ENCODE measurements at regions not wholly inside any gene's neighbourhood (a gene's known extent, or its start where the extent isn't known, plus 50 kb on each side); places are given as distances from the start of the nearest gene placed in this dataset.
"Not testable (repeated sequence)": the region's sequence is repeated elsewhere in the genome, so short reads cannot be mapped to it uniquely, and the experiment has no call there.

- POLR2A ChIA-PET, result no interaction called here
- H3K36me3 Mint-ChIP-seq (ENCODE audit: low read depth), result no peaks in the 10 kb centered on the region
- CTCF ChIA-PET, result no interaction called here
- intact Hi-C loops (cut with DNase I, micrococcal nuclease), result loop anchor here in 1 of 2 experiments (10.0 kb wide), 1 partner anchor 60 kb away; no protein-coding TSS in a partner anchor
- peaks cover 3% of the 10 kb centered on the region for H3K9me3 Mint-ChIP-seq (ENCODE audit: low read depth)
- no peaks in the 10 kb centered on the region for H3K27me3 Mint-ChIP-seq
- no peak overlapping the region for H3K4me3 Mint-ChIP-seq
- no peaks in the 10 kb centered on the region for H3K4me1 Mint-ChIP-seq
- ATAC-seq (no peak), DNase-seq (no peak)
- H3K27ac Mint-ChIP-seq, result no peak overlapping the region
Measured at GRCh38 chr3:96434651-96435050, 379.7 kb upstream of the EPHA6 start.

- intact Hi-C loops (cut with DNase I, micrococcal nuclease), result no loop called here
- Mint-ChIP-seq H3K36me3 (ENCODE audit: low read depth) (no peaks in the 10 kb centered on the region), H3K4me1 (no peaks in the 10 kb centered on the region), H3K27ac (no peak overlapping the region), H3K9me3 (ENCODE audit: low read depth) (peaks cover 2% of the 10 kb centered on the region), H3K27me3 (no peaks in the 10 kb centered on the region), H3K4me3 (no peak overlapping the region)
- ChIA-PET CTCF (no interaction called here), POLR2A (no interaction called here)
- no peak for DNase-seq
- no peak for ATAC-seq
Measured at GRCh38 chr3:96449346-96449745, 365.0 kb upstream of the EPHA6 start.

GRCh38 chr3:96449803-96450202 lies 364.6 kb upstream of the EPHA6 start:
- DNase-seq (no peak), ATAC-seq (no peak)
- Mint-ChIP-seq H3K9me3 (ENCODE audit: low read depth) (peaks cover 2% of the 10 kb centered on the region), H3K36me3 (ENCODE audit: low read depth) (no peaks in the 10 kb centered on the region), H3K27ac (no peak overlapping the region), H3K27me3 (no peaks in the 10 kb centered on the region), H3K4me1 (no peaks in the 10 kb centered on the region), H3K4me3 (no peak overlapping the region)
- intact Hi-C loops (cut with DNase I, micrococcal nuclease), result no loop called here
- CTCF ChIA-PET, result no interaction called here
- POLR2A ChIA-PET, result no interaction called here

DNA sequence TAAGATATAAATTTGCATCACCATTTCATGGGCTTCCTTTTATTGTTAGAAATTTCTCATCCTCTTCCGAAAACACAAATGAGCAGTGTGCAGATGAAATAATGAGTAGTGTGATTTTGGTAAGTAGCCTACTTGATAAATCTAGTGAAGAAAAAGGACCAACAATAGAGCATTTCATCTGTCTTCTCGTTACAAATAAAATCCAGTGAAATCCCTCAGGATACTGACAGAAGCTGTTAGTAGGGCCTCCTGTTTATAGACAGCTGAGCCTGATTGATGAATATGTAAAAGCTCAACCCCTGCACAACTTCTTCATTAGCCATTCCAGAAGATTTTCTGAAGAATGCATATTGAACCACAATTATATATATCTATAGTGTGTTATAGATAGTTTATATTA lies 363.7 kb upstream of the EPHA6 start:
- no peaks in the 10 kb centered on the region for H3K27me3 Mint-ChIP-seq
- ChIA-PET POLR2A (no interaction called here), CTCF (no interaction called here)
- ATAC-seq (no peak), DNase-seq (no peak)
- no peak overlapping the region for H3K4me3 Mint-ChIP-seq
- intact Hi-C loops (cut with DNase I, micrococcal nuclease), result no loop called here
- no peak overlapping the region for H3K27ac Mint-ChIP-seq
- no peaks in the 10 kb centered on the region for H3K4me1 Mint-ChIP-seq
- H3K9me3 Mint-ChIP-seq (ENCODE audit: low read depth), result peaks cover 2% of the 10 kb centered on the region
- no peaks in the 10 kb centered on the region for H3K36me3 Mint-ChIP-seq (ENCODE audit: low read depth)

GRCh38 chr3:96465521-96465920 lies 348.9 kb upstream of the EPHA6 start:
- intact Hi-C loops (cut with DNase I, micrococcal nuclease), result no loop called here
- peaks cover 2% of the 10 kb centered on the region for H3K9me3 Mint-ChIP-seq (ENCODE audit: low read depth)
- CTCF ChIA-PET, result interaction anchor here (0.6 kb wide), 1 partner anchor 1098 kb away, joined by 4 read pairs; no protein-coding TSS in a partner anchor
- H3K27ac Mint-ChIP-seq, result no peak overlapping the region
- no peaks in the 10 kb centered on the region for H3K27me3 Mint-ChIP-seq
- DNase-seq, result no peak
- no peaks in the 10 kb centered on the region for H3K4me1 Mint-ChIP-seq
- no peaks in the 10 kb centered on the region for H3K36me3 Mint-ChIP-seq (ENCODE audit: low read depth)
- POLR2A ChIA-PET, result no interaction called here
- no peak overlapping the region for H3K4me3 Mint-ChIP-seq
- ATAC-seq, result no peak

GRCh38 chr3:96466441-96466840 lies 348.0 kb upstream of the EPHA6 start:
- H3K27me3 Mint-ChIP-seq, result no peaks in the 10 kb centered on the region
- no peaks in the 10 kb centered on the region for H3K4me1 Mint-ChIP-seq
- H3K9me3 Mint-ChIP-seq (ENCODE audit: low read depth), result peaks cover 2% of the 10 kb centered on the region
- DNase-seq (no peak), ATAC-seq (no peak)
- no peak overlapping the region for H3K27ac Mint-ChIP-seq
- H3K4me3 Mint-ChIP-seq, result no peak overlapping the region
- POLR2A ChIA-PET, result no interaction called here
- CTCF ChIA-PET, result interaction anchor here (0.7 kb wide), 1 partner anchor 24 kb away, joined by 3 read pairs; no protein-coding TSS in a partner anchor
- no peaks in the 10 kb centered on the region for H3K36me3 Mint-ChIP-seq (ENCODE audit: low read depth)
- intact Hi-C loops (cut with DNase I, micrococcal nuclease), result no loop called here

- no peak overlapping the region for H3K27ac Mint-ChIP-seq
- POLR2A ChIA-PET, result no interaction called here
- H3K4me1 Mint-ChIP-seq, result no peaks in the 10 kb centered on the region
- H3K9me3 Mint-ChIP-seq (ENCODE audit: low read depth), result peaks cover 2% of the 10 kb centered on the region
- CTCF ChIA-PET, result no interaction called here
- no peaks in the 10 kb centered on the region for H3K27me3 Mint-ChIP-seq
- no peak for ATAC-seq
- H3K36me3 Mint-ChIP-seq (ENCODE audit: low read depth), result no peaks in the 10 kb centered on the region
- no peak for DNase-seq
- intact Hi-C loops (cut with DNase I, micrococcal nuclease), result no loop called here
- no peak overlapping the region for H3K4me3 Mint-ChIP-seq
Measured at GRCh38 chr3:96467639-96468038, 346.8 kb upstream of the EPHA6 start.

GRCh38 chr3:96478496-96478895 lies 335.9 kb upstream of the EPHA6 start:
- Mint-ChIP-seq H3K9me3 (ENCODE audit: low read depth) (no peaks in the 10 kb centered on the region), H3K27me3 (no peaks in the 10 kb centered on the region), H3K36me3 (ENCODE audit: low read depth) (no peaks in the 10 kb centered on the region), H3K4me1 (no peaks in the 10 kb centered on the region), H3K4me3 (no peak overlapping the region), H3K27ac (no peak overlapping the region)
- POLR2A ChIA-PET, result no interaction called here
- CTCF ChIA-PET, result interaction anchor here (0.7 kb wide), 1 partner anchor 302 kb away, joined by 3 read pairs; no protein-coding TSS in a partner anchor
- DNase-seq (no peak), ATAC-seq (no peak)
- intact Hi-C loops (cut with DNase I, micrococcal nuclease), result no loop called here

DNA sequence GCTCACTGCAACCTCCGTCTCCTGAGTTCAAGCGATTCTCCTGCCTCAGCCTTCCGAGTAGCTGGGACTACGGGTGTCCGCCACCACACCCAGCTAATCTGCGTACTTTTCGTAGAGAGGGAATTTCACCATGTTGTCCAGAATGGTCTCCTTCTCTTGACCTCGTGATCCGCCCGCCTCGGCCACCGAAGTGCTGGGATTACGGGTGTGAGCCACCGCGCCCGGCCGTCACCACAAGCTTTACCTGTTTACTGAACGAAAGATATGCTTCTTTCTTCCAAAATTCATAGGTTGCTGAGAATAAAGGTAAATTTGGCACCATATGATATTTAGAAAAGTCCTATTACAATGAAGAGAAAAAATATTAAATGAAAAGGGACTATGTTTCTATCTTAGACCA lies 333.5 kb upstream of the EPHA6 start:
- intact Hi-C loops (cut with DNase I, micrococcal nuclease), result no loop called here
- CTCF ChIA-PET, result no interaction called here
- no peak overlapping the region for H3K4me3 Mint-ChIP-seq
- H3K36me3 Mint-ChIP-seq (ENCODE audit: low read depth), result no peaks in the 10 kb centered on the region
- DNase-seq, result no peak
- POLR2A ChIA-PET, result no interaction called here
- no peak for ATAC-seq
- no peaks in the 10 kb centered on the region for H3K4me1 Mint-ChIP-seq
- no peaks in the 10 kb centered on the region for H3K27me3 Mint-ChIP-seq
- H3K27ac Mint-ChIP-seq, result no peak overlapping the region
- H3K9me3 Mint-ChIP-seq (ENCODE audit: low read depth), result no peaks in the 10 kb centered on the region

GRCh38 chr3:96483191-96483590 lies 331.2 kb upstream of the EPHA6 start:
- not testable (repeated sequence) for H3K4me1 Mint-ChIP-seq, H3K27ac Mint-ChIP-seq

GRCh38 chr3:96483781-96484180 lies 330.6 kb upstream of the EPHA6 start:
- POLR2A ChIA-PET, result no interaction called here
- H3K9me3 Mint-ChIP-seq (ENCODE audit: low read depth), result peaks cover 10% of the 10 kb centered on the region
- no peak for ATAC-seq
- CTCF ChIA-PET, result no interaction called here
- no peaks in the 10 kb centered on the region for H3K27me3 Mint-ChIP-seq
- no peaks in the 10 kb centered on the region for H3K4me1 Mint-ChIP-seq
- no peak overlapping the region for H3K27ac Mint-ChIP-seq
- no peak overlapping the region for H3K4me3 Mint-ChIP-seq
- no peaks in the 10 kb centered on the region for H3K36me3 Mint-ChIP-seq (ENCODE audit: low read depth)
- DNase-seq, result no peak
- intact Hi-C loops (cut with DNase I, micrococcal nuclease), result no loop called here

More at GRCh38 chr3:96483191-96483590, 331.2 kb upstream of the EPHA6 start:
- H3K27me3 Mint-ChIP-seq; POLR2A ChIA-PET; DNase-seq; intact Hi-C loops (cut with DNase I, micrococcal nuclease); ATAC-seq; H3K9me3 Mint-ChIP-seq (ENCODE audit: low read depth); H3K4me3 Mint-ChIP-seq; H3K36me3 Mint-ChIP-seq (ENCODE audit: low read depth); CTCF ChIA-PET: not testable (repeated sequence)

GRCh38 chr3:96488708-96489107 lies 325.7 kb upstream of the EPHA6 start:
- Mint-ChIP-seq H3K27me3 (no peaks in the 10 kb centered on the region), H3K27ac (no peak overlapping the region), H3K4me1 (no peaks in the 10 kb centered on the region), H3K36me3 (ENCODE audit: low read depth) (no peaks in the 10 kb centered on the region), H3K4me3 (no peak overlapping the region), H3K9me3 (ENCODE audit: low read depth) (peaks cover 23% of the 10 kb centered on the region)
- POLR2A ChIA-PET, result no interaction called here
- ATAC-seq, result no peak
- CTCF ChIA-PET, result no interaction called here
- DNase-seq, result no peak
- intact Hi-C loops (cut with DNase I, micrococcal nuclease), result no loop called here

GRCh38 chr3:96491023-96491422 lies 323.4 kb upstream of the EPHA6 start:
- Mint-ChIP-seq H3K4me1 (no peaks in the 10 kb centered on the region), H3K36me3 (ENCODE audit: low read depth) (no peaks in the 10 kb centered on the region), H3K4me3 (no peak overlapping the region), H3K27ac (no peak overlapping the region), H3K9me3 (ENCODE audit: low read depth) (peaks cover 29% of the 10 kb centered on the region), H3K27me3 (no peaks in the 10 kb centered on the region)
- ChIA-PET POLR2A (no interaction called here), CTCF (no interaction called here)
- intact Hi-C loops (cut with DNase I, micrococcal nuclease), result no loop called here
- no peak for DNase-seq
- ATAC-seq, result no peak
